Chondrocyte (in vitro differentiated cells): ENCODE measurements at regions not wholly inside any gene's neighbourhood (a gene's known extent, or its start where the extent isn't known, plus 50 kb on each side); places are given as distances from the start of the nearest gene placed in this dataset.

Experiments used
- DNase-seq: peaks from one replicate; pipeline ENCODE4 v3.0.0; 2021; ENCODE audit warnings: mixed read lengths, low spot score
- H3K27ac Mint-ChIP-seq: one replicate; pipeline ENCODE4 v1.8.0; 2021; ENCODE audit warnings: mild to moderate bottlenecking, moderate library complexity, mixed read lengths; ENCODE audit not compliant: unreplicated experiment
- H3K27me3 Mint-ChIP-seq: 2 replicates; pipeline ENCODE4 v1.8.0; 2021; ENCODE audit warnings: low read depth, mixed read lengths
- H3K36me3 Mint-ChIP-seq: 2 replicates; pipeline ENCODE4 v1.8.0; 2021; ENCODE audit warnings: low read depth, mixed read lengths
- H3K4me1 Mint-ChIP-seq: 2 replicates; pipeline ENCODE4 v1.8.0; 2021; ENCODE audit warnings: low read depth, mild to moderate bottlenecking, mixed read lengths
- H3K4me3 Mint-ChIP-seq: one replicate; pipeline ENCODE4 v1.8.0; 2021; ENCODE audit warnings: mild to moderate bottlenecking, moderate library complexity, mixed read lengths; ENCODE audit not compliant: unreplicated experiment
- H3K9me3 Mint-ChIP-seq: 2 replicates; pipeline ENCODE4 v1.8.0; 2021; ENCODE audit warnings: low read depth, mixed read lengths
- CTCF ChIP-seq: fragments of 200-600 bp; sonication (generic); IDR thresholded peaks from 2 replicates; pipeline ENCODE4 v1.5.0; 2021; ENCODE audit warnings: antibody characterized with exemption, mild to moderate bottlenecking, moderate library complexity

DNA sequence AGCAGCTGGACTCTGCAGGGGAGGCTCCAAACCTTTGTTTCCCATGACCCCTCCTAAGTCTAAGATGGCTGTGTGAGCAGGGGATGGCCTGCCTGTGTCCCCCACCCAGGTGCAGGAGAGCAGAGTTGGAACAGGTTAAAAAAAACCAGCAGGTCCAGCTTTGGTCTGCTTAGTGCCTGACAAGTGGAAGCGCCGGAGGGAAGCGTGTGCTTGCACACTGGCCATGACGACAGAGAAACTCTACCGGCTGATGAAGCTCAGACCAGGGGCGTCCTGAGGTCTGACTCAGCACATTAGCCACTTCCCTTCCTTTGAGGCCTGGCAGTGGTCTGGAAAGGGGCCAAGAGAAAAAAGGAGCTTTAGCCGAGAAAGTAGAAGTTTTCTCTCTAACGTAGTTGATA lies 280.1 kb downstream of the VRK1 start:
- Mint-ChIP-seq H3K4me1 (peaks cover 16% of the 10 kb centered on the region), H3K4me3 (no peak overlapping the region), H3K9me3 (no peaks in the 10 kb centered on the region), H3K36me3 (no peaks in the 10 kb centered on the region), H3K27ac (no peak overlapping the region), H3K27me3 (peaks cover 2% of the 10 kb centered on the region)
- no peak for TF ChIP-seq CTCF
- no peak for DNase-seq

DNA sequence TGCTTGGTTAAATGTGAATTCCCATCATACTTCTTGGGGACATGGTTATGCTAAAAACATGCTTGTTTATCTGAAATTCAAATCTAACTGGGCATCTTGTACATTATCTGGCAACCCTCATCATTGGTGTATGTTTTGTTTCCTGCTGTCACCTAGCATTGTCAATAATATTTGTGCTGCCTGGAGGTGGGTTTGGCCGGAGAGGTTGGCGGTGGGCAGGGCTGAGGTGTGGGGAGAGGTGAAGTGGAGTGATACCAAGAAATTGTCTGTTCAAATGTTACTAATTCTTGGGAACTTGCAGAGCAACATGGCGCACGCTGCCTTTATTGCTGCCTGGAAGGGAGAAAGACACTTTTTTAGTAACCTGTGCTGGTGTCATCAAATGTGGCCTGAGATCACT lies 280.5 kb downstream of the VRK1 start:
- TF ChIP-seq CTCF, result no peak
- Mint-ChIP-seq H3K4me3 (no peak overlapping the region), H3K27me3 (peaks cover 2% of the 10 kb centered on the region), H3K9me3 (peaks cover under 1% of the 10 kb centered on the region), H3K27ac (no peak overlapping the region), H3K4me1 (peaks cover 16% of the 10 kb centered on the region), H3K36me3 (no peaks in the 10 kb centered on the region)
- DNase-seq, result no peak

DNA sequence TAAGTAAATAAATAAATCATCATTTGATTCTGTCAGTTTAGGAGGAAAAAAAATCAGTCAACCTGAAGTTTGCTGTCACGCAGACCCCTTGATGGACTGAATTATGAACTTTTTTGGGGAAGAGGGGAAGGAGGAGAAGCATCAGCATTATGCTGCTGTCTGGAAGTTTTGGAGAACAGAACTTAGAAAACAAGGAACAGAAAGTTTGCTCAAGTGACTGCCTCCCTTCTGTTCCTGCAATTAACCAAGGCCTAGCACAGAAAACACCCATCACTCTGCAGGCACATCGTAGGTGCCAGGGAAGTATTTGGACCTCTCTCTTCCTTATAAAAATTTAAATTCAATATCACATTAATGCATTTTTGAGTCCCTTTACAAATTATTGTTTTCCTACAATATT lies 283.8 kb downstream of the VRK1 start:
- no peaks in the 10 kb centered on the region for H3K36me3 Mint-ChIP-seq
- peaks cover 7% of the 10 kb centered on the region for H3K9me3 Mint-ChIP-seq
- TF ChIP-seq CTCF, result no peak
- H3K4me3 Mint-ChIP-seq, result no peak overlapping the region
- no peaks in the 10 kb centered on the region for H3K27me3 Mint-ChIP-seq
- peaks cover 8% of the 10 kb centered on the region for H3K4me1 Mint-ChIP-seq
- DNase-seq, result no peak
- no peak overlapping the region for H3K27ac Mint-ChIP-seq

DNA sequence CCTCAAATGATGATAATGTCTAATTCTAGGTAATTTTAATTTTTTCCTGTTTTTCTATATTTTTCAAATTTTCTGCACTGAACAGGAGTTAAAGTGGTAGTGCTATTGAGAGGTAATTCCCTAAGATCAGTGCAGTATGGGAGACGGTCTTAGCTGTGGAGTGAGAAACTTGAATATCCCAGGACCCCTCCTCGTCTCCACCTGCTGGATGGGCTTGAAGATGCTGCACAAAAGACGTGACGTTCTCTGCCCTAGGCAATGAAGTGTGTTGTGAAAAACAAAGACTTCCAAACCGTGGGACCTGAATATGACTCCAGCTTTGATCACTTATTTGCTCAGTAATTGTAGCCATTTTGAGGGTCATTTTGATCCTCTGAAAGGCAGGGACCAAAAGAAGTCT lies 298.1 kb downstream of the VRK1 start:
- Mint-ChIP-seq H3K27ac (no peak overlapping the region), H3K4me1 (no peaks in the 10 kb centered on the region), H3K9me3 (no peaks in the 10 kb centered on the region), H3K27me3 (peaks cover 3% of the 10 kb centered on the region), H3K36me3 (no peaks in the 10 kb centered on the region), H3K4me3 (no peak overlapping the region)
- TF ChIP-seq CTCF, result no peak
- DNase-seq, result no peak

DNA sequence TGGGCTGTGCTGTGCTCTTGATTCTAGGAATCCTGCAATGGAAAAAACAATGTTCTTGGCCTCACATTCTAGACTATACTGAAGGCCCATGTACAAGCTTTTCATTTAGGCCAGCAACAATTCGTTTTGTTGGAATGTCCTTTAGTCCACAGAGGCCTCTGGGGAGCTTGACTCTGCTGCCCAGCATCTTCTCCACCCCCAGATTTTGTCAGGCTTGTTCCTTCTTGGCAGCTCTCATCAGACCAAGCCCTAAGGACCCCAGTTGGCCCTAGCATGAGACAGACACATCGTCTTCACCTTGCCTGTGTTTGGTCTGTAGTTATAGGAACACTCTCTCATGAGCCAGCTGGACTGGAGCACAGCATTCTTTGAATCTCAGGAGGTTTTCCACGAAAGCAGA lies 300.1 kb downstream of the VRK1 start:
- TF ChIP-seq CTCF, result no peak
- no peaks in the 10 kb centered on the region for H3K9me3 Mint-ChIP-seq
- H3K27me3 Mint-ChIP-seq, result peaks cover 3% of the 10 kb centered on the region
- DNase-seq, result no peak
- no peaks in the 10 kb centered on the region for H3K4me1 Mint-ChIP-seq
- no peaks in the 10 kb centered on the region for H3K36me3 Mint-ChIP-seq
- H3K27ac Mint-ChIP-seq, result no peak overlapping the region
- H3K4me3 Mint-ChIP-seq, result no peak overlapping the region
